ENCODE measurements at regions not wholly inside any gene's neighbourhood (a gene's known extent, or its start where the extent isn't known, plus 50 kb on each side); places are given as distances from the start of the nearest gene placed in this dataset.

- Histone ChIP-seq H3K36me3 (replicated peaks in 1 of 2; ENCODE audit: insufficient read depth in 1 of 2, low read depth in 2 of 2) (no peaks in the 10 kb centered on the region), H3K27ac (no peak overlapping the region), H3K4me1 (no peaks in the 10 kb centered on the region), H3K4me3 (no peak overlapping the region), H3K27me3 (no peaks in the 10 kb centered on the region), H3K9me3 (no peaks in the 10 kb centered on the region)
- 58% methylated on average over 3 of the region's 3 CpGs for WGBS, 2 donors
- intact Hi-C loops (cut with DNase I), result no loop called here
- no peak for ATAC-seq
- TF ChIP-seq POLR2A (IDR thresholded peaks at IDR 0.05), result no peak
- no peak for TF ChIP-seq CTCF (IDR thresholded peaks at IDR 0.05)
- no peak for DNase-seq
These were observed 788.3 kb upstream of the SLITRK5 start for GRCh38 chr13:86882835-86883234.

- H3K4me3 ChIP-seq, result no peak overlapping the region
- H3K9me3 ChIP-seq, result no peaks in the 10 kb centered on the region
- no peaks in the 10 kb centered on the region for H3K4me1 ChIP-seq
- H3K36me3 ChIP-seq (replicated peaks in 1 of 2; ENCODE audit: insufficient read depth in 1 of 2, low read depth in 2 of 2), result no peaks in the 10 kb centered on the region
- no peaks in the 10 kb centered on the region for H3K27me3 ChIP-seq
- no peak overlapping the region for H3K27ac ChIP-seq
- no peak for DNase-seq
- TF ChIP-seq POLR2A (IDR thresholded peaks at IDR 0.05), result no peak
- WGBS, 2 donors, result 56 to 65% methylated on average over 3 of the region's 3 CpGs
- intact Hi-C loops (cut with DNase I), result no loop called here
- no peak for ATAC-seq
These were observed 778.8 kb upstream of the SLITRK5 start for GRCh38 chr13:86892330-86892729.

- H3K36me3 ChIP-seq (replicated peaks in 1 of 2; ENCODE audit: insufficient read depth in 1 of 2, low read depth in 2 of 2), result no peaks in the 10 kb centered on the region
- H3K27ac ChIP-seq, result no peak overlapping the region
- WGBS, 2 donors, result 14% methylated on average over 1 of the region's 1 CpG
- ATAC-seq (no peak), DNase-seq (no peak)
- intact Hi-C loops (cut with DNase I), result no loop called here
- no peak overlapping the region for H3K4me3 ChIP-seq
- H3K27me3 ChIP-seq, result no peaks in the 10 kb centered on the region
- no peaks in the 10 kb centered on the region for H3K4me1 ChIP-seq
- no peaks in the 10 kb centered on the region for H3K9me3 ChIP-seq
- no peak for TF ChIP-seq CTCF (IDR thresholded peaks at IDR 0.05)
- no peak for TF ChIP-seq POLR2A (IDR thresholded peaks at IDR 0.05)
These were observed 770.3 kb upstream of the SLITRK5 start for GRCh38 chr13:86900906-86901305.

GRCh38 chr13:86906127-86906874, 764.9 kb upstream of the SLITRK5 start:
- ATAC-seq (no peak), DNase-seq (no peak)
- no peaks in the 10 kb centered on the region for H3K4me1 ChIP-seq
- WGBS, 2 donors, result 51 to 58% methylated on average over 7 of the region's 7 CpGs
- H3K27ac ChIP-seq, result no peak overlapping the region
- no peaks in the 10 kb centered on the region for H3K27me3 ChIP-seq
- TF ChIP-seq POLR2A (IDR thresholded peaks at IDR 0.05) (no peak), CTCF (IDR thresholded peaks at IDR 0.05) (no peak)
- intact Hi-C loops (cut with DNase I), result no loop called here
- no peaks in the 10 kb centered on the region for H3K36me3 ChIP-seq (replicated peaks in 1 of 2; ENCODE audit: insufficient read depth in 1 of 2, low read depth in 2 of 2)
- H3K4me3 ChIP-seq, result no peak overlapping the region
- no peaks in the 10 kb centered on the region for H3K9me3 ChIP-seq

- intact Hi-C loops (cut with DNase I), result no loop called here
- DNase-seq (no peak), ATAC-seq (no peak)
- Histone ChIP-seq H3K36me3 (replicated peaks in 1 of 2; ENCODE audit: insufficient read depth in 1 of 2, low read depth in 2 of 2) (no peaks in the 10 kb centered on the region), H3K4me1 (no peaks in the 10 kb centered on the region), H3K4me3 (no peak overlapping the region), H3K27me3 (no peaks in the 10 kb centered on the region), H3K9me3 (no peaks in the 10 kb centered on the region), H3K27ac (no peak overlapping the region)
- TF ChIP-seq POLR2A (IDR thresholded peaks at IDR 0.05), result no peak
- TF ChIP-seq CTCF (IDR thresholded peaks at IDR 0.05), result no peak
- WGBS, 2 donors, result 12 to 15% methylated on average over 2 of the region's 2 CpGs
These were observed 764.0 kb upstream of the SLITRK5 start for GRCh38 chr13:86907156-86907555.

Measured in body of pancreas (tissue), 4 donors.